GM12873 (cell line): ENCODE measurements at regions not wholly inside any gene's neighbourhood (a gene's known extent, or its start where the extent isn't known, plus 50 kb on each side); places are given as distances from the start of the nearest gene placed in this dataset.

ENCODE experiments used
- CTCF ChIP-seq: IDR thresholded peaks from 2 replicates; pipeline ENCODE4 v1.5.1; 2012; ENCODE audit warnings: low read depth, mild to moderate bottlenecking, moderate library complexity, low read length, control low read depth; ENCODE audit not compliant: insufficient read depth; ENCODE audit errors: missing control alignments

- no peak for TF ChIP-seq CTCF
Observed at GRCh38 chr5:28398185-28398584, 1359.8 kb upstream of the CDH9 start.

GRCh38 chr5:28397502-28397941 lies 1359.1 kb upstream of the CDH9 start:
- TF ChIP-seq CTCF, result no peak

- TF ChIP-seq CTCF, result no peak
Observed at GRCh38 chr5:28391277-28391676, 1352.9 kb upstream of the CDH9 start.

- no peak for TF ChIP-seq CTCF
Observed at GRCh38 chr5:28390341-28390740, 1352.0 kb upstream of the CDH9 start.

GRCh38 chr5:28388428-28388827 lies 1350.0 kb upstream of the CDH9 start:
- no peak for TF ChIP-seq CTCF

GRCh38 chr5:28386712-28387111 lies 1348.3 kb upstream of the CDH9 start:
- no peak for TF ChIP-seq CTCF

- no peak for TF ChIP-seq CTCF
Observed at GRCh38 chr5:28380167-28380566, 1341.8 kb upstream of the CDH9 start.
